Activated naive CD4-positive, alpha-beta T cell treated with anti-CD3 and anti-CD28 coated beads, Interleukin-2, amount 10 ng/mL, durations not matched to agents 7 days and 5 days (primary cell): ENCODE measurements at regions not wholly inside any gene's neighbourhood (a gene's known extent, or its start where the extent isn't known, plus 50 kb on each side); places are given as distances from the start of the nearest gene placed in this dataset.

Experiments
- CTCF ChIA-PET: fragments of 350-600 bp; sonication (Branson Sonifier 250); formaldehyde crosslinking; loops from one replicate; lab custom pipeline; 2021; ENCODE audit warnings: antibody characterized with exemption; lab: Charles Lee
- DNase-seq: peaks from one replicate; pipeline ENCODE4 v3.0.0-alpha.2; 2020
- H3K27ac Mint-ChIP-seq: one replicate; pipeline ENCODE4 v1.8.0; 2021; ENCODE audit warnings: mild to moderate bottlenecking, moderate library complexity, mixed read lengths
- H3K27me3 Mint-ChIP-seq: one replicate; pipeline ENCODE4 v1.8.0; 2021; ENCODE audit warnings: mild to moderate bottlenecking, mixed read lengths
- H3K36me3 Mint-ChIP-seq: one replicate; pipeline ENCODE4 v1.8.0; 2021; ENCODE audit warnings: mixed read lengths
- H3K4me1 Mint-ChIP-seq: one replicate; pipeline ENCODE4 v1.8.0; 2021; ENCODE audit warnings: mixed read lengths
- H3K4me3 Mint-ChIP-seq: one replicate; pipeline ENCODE4 v1.8.0; 2021; ENCODE audit warnings: mild to moderate bottlenecking, moderate library complexity, mixed read lengths
- H3K9me3 Mint-ChIP-seq: one replicate; pipeline ENCODE4 v1.8.0; 2021; ENCODE audit warnings: mixed read lengths

DNA sequence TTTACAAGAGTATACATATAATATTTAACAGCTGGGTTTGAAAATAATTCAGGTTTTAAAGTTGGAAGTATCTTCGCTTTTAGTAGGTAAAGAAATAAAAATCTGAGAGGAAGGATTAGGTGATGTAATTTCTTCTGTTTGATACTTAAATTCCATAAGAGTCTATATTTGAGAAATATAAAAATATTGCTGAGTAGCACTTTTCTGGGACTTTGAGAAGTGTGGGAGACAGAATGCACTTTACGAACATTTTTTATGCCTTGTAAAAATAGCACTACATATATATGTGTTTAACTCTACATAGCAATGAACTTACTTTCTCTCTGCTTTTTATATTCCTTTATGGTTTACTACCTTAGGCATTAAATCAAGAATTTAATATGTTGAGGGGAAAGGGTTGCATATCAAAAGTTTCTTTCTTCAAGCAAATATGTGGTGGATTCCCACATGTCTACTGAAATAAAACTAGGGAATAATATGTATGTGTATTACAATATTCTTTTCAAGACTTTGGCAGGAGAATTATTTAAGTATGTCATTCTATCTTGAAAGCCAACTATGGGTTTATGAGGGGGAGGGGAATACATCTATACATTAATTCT is 266.7 kb upstream of the ADAMTS5 start:
- no peak overlapping the region for H3K27ac Mint-ChIP-seq
- no peak for DNase-seq
- no peaks in the 10 kb centered on the region for H3K36me3 Mint-ChIP-seq
- no peaks in the 10 kb centered on the region for H3K27me3 Mint-ChIP-seq
- peaks cover 2% of the 10 kb centered on the region for H3K9me3 Mint-ChIP-seq
- H3K4me3 Mint-ChIP-seq = no peak overlapping the region
- H3K4me1 Mint-ChIP-seq = no peaks in the 10 kb centered on the region
- CTCF ChIA-PET = no interaction called here

DNA sequence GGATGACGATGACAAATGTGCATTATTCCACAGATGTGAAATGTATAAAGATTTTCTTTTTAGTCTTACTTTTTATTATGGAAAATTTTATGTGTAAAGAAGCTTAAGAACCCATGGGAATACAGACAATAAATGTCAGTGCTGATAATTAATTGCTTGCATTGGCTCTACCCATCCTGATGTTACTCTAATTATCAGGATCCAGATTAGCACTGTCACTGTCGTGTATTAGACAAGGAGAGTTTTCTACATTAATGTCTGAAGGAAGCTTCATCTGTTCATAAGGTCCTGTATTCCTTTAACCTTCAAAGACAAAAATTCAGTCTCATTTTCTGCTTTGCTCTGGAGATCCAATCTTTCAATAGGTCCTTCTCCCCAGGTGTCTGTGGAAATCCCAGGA is 259.1 kb upstream of the ADAMTS5 start:
- DNase-seq = no peak
- Mint-ChIP-seq H3K4me3 (no peak overlapping the region), H3K9me3 (peaks cover 2% of the 10 kb centered on the region), H3K36me3 (no peaks in the 10 kb centered on the region), H3K27ac (no peak overlapping the region), H3K4me1 (no peaks in the 10 kb centered on the region), H3K27me3 (no peaks in the 10 kb centered on the region)
- CTCF ChIA-PET = no interaction called here

DNA sequence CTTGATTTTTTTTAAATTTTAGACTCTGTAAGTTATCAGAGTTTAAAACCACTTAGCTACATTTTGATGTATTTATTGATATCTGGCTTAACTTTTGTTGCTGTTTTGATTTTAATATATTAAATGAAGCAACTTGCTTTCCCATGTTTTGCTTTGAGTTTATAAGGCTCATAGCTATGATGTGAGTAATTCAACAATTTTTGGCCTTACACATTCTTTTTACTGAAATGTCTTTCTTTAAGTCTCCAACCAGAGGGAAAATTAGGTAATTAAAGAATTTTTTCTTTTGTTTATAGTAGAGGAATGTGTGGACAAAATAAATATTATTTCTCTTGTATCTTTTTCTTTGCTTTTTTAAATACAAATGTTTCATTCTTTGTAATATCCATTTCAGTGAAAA is 258.3 kb upstream of the ADAMTS5 start:
- CTCF ChIA-PET = no interaction called here
- no peak for DNase-seq
- Mint-ChIP-seq H3K36me3 (no peaks in the 10 kb centered on the region), H3K27me3 (no peaks in the 10 kb centered on the region), H3K4me3 (no peak overlapping the region), H3K4me1 (no peaks in the 10 kb centered on the region), H3K9me3 (peaks cover 2% of the 10 kb centered on the region), H3K27ac (no peak overlapping the region)

DNA sequence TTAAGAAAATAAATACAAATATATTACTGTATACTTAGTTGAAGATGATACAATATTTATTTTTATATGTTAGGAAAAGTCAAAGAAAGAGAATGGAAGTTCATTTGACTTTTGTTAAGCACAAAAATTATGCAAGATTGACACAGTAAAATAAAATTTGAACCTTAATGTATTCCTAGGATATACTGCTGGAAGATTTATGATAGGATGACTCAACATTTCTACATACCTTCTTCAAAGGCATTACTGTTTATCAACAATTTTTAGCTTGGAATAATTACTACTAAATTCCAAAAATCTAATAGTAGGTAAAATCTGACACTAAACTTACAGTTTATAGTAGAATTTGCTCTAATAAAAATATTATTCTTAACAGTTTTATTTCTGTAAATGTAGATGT is 257.3 kb upstream of the ADAMTS5 start:
- DNase-seq = no peak
- Mint-ChIP-seq H3K4me1 (no peaks in the 10 kb centered on the region), H3K36me3 (no peaks in the 10 kb centered on the region), H3K27me3 (no peaks in the 10 kb centered on the region), H3K4me3 (no peak overlapping the region), H3K27ac (no peak overlapping the region), H3K9me3 (peaks cover 5% of the 10 kb centered on the region)
- CTCF ChIA-PET = no interaction called here

DNA sequence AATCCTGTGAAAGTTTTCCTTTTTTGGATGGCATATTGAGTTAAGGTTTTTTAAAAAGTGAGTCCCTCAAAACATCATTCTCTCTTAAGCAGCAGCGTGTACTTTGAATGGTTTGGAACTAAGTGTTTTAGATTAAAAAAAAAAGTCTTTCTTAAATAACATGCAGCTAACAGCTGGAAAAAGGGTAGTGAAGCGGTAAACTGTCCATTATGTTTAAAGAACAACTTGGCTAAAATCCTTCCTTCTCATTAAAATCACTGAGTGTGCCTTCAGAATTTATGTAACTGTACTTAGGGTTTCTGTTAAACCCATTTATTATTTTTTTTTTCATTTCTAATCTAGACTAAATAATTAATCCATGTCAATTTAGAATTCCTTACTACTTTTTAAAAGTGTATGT is 254.2 kb upstream of the ADAMTS5 start:
- no peaks in the 10 kb centered on the region for H3K4me1 Mint-ChIP-seq
- H3K27ac Mint-ChIP-seq = no peak overlapping the region
- H3K9me3 Mint-ChIP-seq = peaks cover 5% of the 10 kb centered on the region
- no peak overlapping the region for H3K4me3 Mint-ChIP-seq
- CTCF ChIA-PET = interaction anchor here (1.1 kb wide), 1 partner anchor 9 kb away, joined by 4 read pairs; no protein-coding TSS in a partner anchor
- H3K27me3 Mint-ChIP-seq = no peaks in the 10 kb centered on the region
- H3K36me3 Mint-ChIP-seq = no peaks in the 10 kb centered on the region
- no peak for DNase-seq

DNA sequence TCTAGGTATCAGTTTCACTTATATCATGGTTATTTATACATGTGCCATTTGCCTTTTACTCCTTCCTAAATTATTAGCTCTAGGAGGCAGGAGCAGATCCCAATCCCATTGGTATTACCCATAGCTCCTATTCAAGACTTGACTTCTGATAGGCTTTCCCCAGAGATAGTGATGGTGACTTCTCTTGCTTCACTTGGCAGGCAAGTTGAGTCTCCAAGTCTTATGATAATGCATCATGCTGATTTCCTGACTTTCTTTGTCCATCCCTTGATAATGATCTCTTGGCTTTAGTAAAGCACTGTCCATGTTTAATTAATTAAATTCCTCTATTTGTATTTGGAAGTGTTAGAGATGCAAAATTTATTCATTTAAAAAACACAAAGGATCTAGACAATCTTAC is 253.5 kb upstream of the ADAMTS5 start:
- Mint-ChIP-seq H3K4me3 (no peak overlapping the region), H3K27ac (no peak overlapping the region), H3K9me3 (peaks cover 5% of the 10 kb centered on the region), H3K27me3 (no peaks in the 10 kb centered on the region), H3K4me1 (no peaks in the 10 kb centered on the region), H3K36me3 (no peaks in the 10 kb centered on the region)
- DNase-seq = no peak
- CTCF ChIA-PET = interaction anchor here (1.1 kb wide), 1 partner anchor 9 kb away, joined by 4 read pairs; no protein-coding TSS in a partner anchor

DNA sequence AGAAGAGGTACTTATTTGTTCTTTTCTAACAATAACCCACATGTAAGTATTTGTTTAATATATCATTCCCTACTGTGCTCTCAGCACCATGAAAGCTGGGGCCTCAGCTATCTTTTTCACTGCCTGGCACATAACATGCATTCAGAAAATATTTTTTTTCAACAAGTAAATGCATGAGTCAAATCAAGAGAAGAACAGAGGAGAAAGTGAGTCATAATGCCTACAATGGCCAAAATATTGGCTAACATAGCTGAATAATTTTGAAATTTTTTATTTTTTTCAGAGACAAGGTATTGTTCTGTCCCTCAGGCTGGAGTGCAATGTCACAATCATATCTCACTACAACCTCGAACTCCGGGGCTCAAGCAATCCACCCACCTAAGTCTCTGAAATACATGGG is 252.2 kb upstream of the ADAMTS5 start:
- CTCF ChIA-PET = no interaction called here
- H3K4me1 Mint-ChIP-seq = no peaks in the 10 kb centered on the region
- H3K36me3 Mint-ChIP-seq = no peaks in the 10 kb centered on the region
- no peak for DNase-seq
- no peak overlapping the region for H3K27ac Mint-ChIP-seq
- H3K27me3 Mint-ChIP-seq = no peaks in the 10 kb centered on the region
- H3K4me3 Mint-ChIP-seq = no peak overlapping the region
- peaks cover 6% of the 10 kb centered on the region for H3K9me3 Mint-ChIP-seq

DNA sequence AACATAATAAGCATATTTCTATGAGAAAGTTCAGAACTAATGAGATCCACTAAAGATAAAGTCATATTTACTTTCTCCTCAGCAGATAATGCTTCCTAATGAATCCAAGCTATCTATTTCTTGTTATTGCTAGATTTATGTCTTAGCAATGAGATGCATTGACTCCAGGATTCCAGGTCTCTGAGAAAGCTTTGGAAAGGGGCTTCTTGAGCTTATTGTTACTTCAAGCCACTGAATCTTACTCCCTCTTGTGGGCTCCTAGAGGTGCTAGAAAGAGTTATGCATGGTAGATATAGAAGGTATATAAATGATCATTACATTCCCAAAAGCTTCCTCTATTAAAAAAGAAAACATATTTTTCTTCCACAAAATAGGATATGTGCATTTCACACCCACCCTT is 246.4 kb upstream of the ADAMTS5 start:
- Mint-ChIP-seq H3K4me1 (no peaks in the 10 kb centered on the region), H3K4me3 (no peak overlapping the region), H3K36me3 (no peaks in the 10 kb centered on the region), H3K27me3 (no peaks in the 10 kb centered on the region), H3K27ac (no peak overlapping the region), H3K9me3 (peaks cover 2% of the 10 kb centered on the region)
- DNase-seq = no peak
- CTCF ChIA-PET = no interaction called here

DNA sequence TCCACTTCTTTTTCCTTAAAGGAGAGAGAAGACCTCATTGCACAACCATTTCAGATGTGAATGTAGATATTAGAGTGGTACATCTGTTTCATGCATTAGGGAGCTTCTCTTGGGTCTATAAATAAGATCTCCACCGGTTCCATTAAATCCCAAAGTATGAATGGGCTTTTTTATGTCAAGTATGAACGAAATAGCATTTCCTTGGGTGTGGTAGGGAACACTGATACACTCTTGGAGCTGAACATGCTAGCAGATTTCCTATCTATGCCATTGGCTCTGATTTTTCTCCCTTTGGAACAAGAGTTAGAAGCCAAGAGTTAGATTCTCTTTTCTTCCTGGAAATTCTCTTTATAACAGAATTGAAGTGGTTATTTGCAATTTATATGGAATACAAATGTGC is 245.6 kb upstream of the ADAMTS5 start:
- Mint-ChIP-seq H3K4me1 (no peaks in the 10 kb centered on the region), H3K9me3 (peaks cover 2% of the 10 kb centered on the region), H3K36me3 (no peaks in the 10 kb centered on the region), H3K27ac (no peak overlapping the region), H3K4me3 (no peak overlapping the region), H3K27me3 (no peaks in the 10 kb centered on the region)
- no peak for DNase-seq
- CTCF ChIA-PET = interaction anchor here (1.0 to 1.3 kb wide), 2 partner anchors 8 to 364 kb away, joined by 3 to 4 read pairs; no protein-coding TSS in a partner anchor

DNA sequence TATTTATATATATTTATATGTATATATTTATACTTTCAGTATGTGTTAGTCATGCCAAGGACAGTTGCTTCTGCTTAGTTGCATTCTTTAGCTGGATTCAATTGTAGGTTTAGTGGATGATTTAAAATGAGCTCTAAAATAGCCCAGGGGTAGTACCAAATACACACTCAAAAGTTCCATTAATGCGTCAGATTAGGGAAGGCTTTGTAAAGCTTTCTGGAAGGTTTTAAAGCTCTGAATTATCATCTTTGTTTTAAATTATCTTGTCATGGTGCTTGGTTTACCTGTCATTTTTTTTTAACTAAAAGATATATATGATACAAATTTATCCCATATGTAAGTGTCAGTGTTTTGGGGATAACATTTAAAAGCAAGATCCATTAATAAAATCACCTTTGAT is 242.7 kb upstream of the ADAMTS5 start:
- H3K36me3 Mint-ChIP-seq = no peaks in the 10 kb centered on the region
- DNase-seq = no peak
- no peaks in the 10 kb centered on the region for H3K27me3 Mint-ChIP-seq
- no peak overlapping the region for H3K27ac Mint-ChIP-seq
- H3K4me1 Mint-ChIP-seq = no peaks in the 10 kb centered on the region
- CTCF ChIA-PET = no interaction called here
- peaks cover 2% of the 10 kb centered on the region for H3K9me3 Mint-ChIP-seq
- H3K4me3 Mint-ChIP-seq = no peak overlapping the region

DNA sequence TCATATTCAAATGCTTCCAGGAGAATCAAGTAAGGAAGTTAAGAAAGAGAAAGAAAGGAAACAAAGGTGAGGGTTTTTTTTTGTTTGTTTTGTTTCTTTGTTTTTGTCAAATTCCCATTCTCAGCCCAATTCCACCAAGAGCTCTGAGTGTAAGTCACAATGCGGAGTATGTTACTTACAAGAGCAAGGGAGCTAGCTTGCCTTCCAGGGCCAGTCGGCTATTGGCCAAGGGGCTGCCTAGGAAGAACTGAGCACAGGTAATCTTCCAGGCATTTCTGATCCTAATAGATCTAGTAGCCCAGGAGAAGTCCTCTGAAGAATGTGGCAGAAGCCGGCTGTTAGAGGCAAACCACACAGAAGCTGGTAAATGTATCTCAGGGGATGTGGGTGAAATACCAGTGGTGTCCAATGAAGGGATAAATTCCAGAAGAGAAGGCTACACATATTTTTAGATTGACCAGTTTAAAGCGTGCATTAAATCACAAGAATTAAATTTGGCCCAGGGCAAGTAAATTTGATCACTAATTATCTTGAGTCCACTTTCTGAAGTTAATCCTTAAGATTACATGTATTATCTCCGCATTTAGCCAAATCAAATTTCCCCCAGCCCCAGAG is 239.6 kb upstream of the ADAMTS5 start:
- DNase-seq = no peak
- CTCF ChIA-PET = no interaction called here
- H3K4me1 Mint-ChIP-seq = no peaks in the 10 kb centered on the region
- no peak overlapping the region for H3K27ac Mint-ChIP-seq
- no peak overlapping the region for H3K4me3 Mint-ChIP-seq
- no peaks in the 10 kb centered on the region for H3K27me3 Mint-ChIP-seq
- no peaks in the 10 kb centered on the region for H3K36me3 Mint-ChIP-seq
- peaks cover 3% of the 10 kb centered on the region for H3K9me3 Mint-ChIP-seq

DNA sequence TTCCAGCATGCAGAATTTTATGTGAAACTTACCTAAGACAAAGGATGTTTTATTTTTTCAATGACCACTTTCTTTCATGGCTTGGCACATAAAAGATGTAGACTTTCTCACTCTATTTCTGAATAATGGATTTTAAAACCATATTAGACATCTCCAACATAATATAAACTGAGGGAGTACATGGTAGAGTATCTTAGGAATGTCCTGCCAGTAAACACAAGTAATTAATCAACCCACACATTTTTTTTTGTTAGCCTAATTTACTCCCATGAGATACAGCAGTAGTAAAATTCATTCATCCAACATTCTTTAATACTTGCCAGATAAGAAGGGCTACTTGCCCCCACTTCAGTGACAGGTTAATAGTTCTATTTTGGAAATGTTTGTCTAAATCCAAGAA is 235.4 kb upstream of the ADAMTS5 start:
- Mint-ChIP-seq H3K27ac (no peak overlapping the region), H3K9me3 (peaks cover 13% of the 10 kb centered on the region), H3K4me3 (no peak overlapping the region), H3K36me3 (no peaks in the 10 kb centered on the region), H3K27me3 (no peaks in the 10 kb centered on the region), H3K4me1 (no peaks in the 10 kb centered on the region)
- DNase-seq = no peak
- CTCF ChIA-PET = no interaction called here

DNA sequence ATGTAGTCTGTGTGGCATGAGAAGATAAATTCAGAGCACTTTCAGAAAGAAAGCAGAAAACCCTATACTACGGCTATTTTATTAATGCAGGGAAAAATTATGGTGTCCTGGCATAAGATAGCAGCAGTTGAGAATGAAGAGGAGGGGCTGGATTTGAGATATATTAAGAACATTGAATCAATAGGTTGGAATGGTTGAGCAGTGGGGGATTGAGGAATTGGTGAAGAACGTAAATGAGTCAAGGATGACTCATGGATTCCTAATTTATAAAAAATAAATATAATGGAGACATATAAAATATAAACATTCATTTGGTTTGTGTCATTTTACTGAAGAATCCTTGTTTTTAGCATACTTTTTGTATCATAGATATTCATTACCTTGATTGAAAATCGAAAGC is 234.3 kb upstream of the ADAMTS5 start:
- DNase-seq = no peak
- peaks cover 15% of the 10 kb centered on the region for H3K9me3 Mint-ChIP-seq
- no peak overlapping the region for H3K4me3 Mint-ChIP-seq
- no peaks in the 10 kb centered on the region for H3K36me3 Mint-ChIP-seq
- H3K4me1 Mint-ChIP-seq = no peaks in the 10 kb centered on the region
- no peak overlapping the region for H3K27ac Mint-ChIP-seq
- no peaks in the 10 kb centered on the region for H3K27me3 Mint-ChIP-seq
- CTCF ChIA-PET = no interaction called here

DNA sequence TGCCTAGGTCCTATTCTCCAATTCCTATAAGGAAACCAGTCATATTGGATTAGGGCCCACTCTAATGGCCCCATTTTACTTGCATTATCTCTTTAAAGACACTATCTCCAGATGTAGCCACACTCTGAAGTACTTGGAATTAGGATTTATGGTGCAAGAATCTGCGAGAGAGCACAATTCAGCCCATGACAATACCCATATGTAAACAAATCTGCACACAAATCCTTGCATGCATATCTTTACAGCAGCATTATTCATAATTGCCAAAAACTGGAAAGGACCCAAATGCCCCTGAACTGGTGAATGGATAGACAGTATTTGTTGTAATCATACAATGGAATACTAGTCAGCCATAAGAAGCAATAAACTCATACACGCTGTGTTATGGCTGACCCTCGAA is 229.8 kb upstream of the ADAMTS5 start:
- CTCF ChIA-PET = no interaction called here
- H3K36me3 Mint-ChIP-seq = no peaks in the 10 kb centered on the region
- no peak overlapping the region for H3K4me3 Mint-ChIP-seq
- H3K27ac Mint-ChIP-seq = no peak overlapping the region
- H3K27me3 Mint-ChIP-seq = no peaks in the 10 kb centered on the region
- H3K9me3 Mint-ChIP-seq = peaks cover 16% of the 10 kb centered on the region
- no peaks in the 10 kb centered on the region for H3K4me1 Mint-ChIP-seq
- DNase-seq = no peak

DNA sequence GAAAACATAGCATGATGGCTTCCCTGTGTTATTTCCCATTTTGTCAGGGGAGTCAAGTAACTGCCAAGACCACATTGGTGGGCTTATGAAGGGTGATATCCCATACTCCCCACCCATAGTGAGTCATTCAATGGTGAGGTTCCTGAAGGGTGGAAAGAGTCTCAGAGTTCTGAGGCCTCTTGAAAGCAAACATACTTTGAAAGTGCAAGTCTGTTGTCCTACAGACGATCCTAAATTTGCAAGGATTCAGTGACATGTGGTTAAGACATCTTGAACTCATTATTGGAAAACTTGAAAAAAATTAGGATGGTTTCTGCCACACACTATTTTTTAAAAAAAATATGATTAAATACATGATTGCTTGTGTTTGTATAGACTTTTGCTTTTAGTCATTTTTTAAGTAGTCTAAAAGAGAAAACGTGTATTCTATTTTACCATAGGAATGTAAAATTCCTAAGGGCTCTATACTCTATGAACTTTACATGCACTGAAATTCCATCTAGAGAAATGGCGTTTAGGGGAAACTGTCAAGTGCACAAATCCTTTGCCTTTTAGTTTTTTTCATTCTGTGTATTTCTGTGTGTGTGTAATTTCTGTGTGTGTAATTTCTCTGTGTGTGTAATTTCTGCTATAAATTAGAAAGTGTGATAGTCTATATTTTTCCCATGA is 225.5 kb upstream of the ADAMTS5 start:
- no peaks in the 10 kb centered on the region for H3K27me3 Mint-ChIP-seq
- H3K4me1 Mint-ChIP-seq = no peaks in the 10 kb centered on the region
- CTCF ChIA-PET = no interaction called here
- H3K4me3 Mint-ChIP-seq = no peak overlapping the region
- peaks cover 15% of the 10 kb centered on the region for H3K9me3 Mint-ChIP-seq
- H3K36me3 Mint-ChIP-seq = no peaks in the 10 kb centered on the region
- no peak for DNase-seq
- H3K27ac Mint-ChIP-seq = no peak overlapping the region
